ENCODE measurements at regions not wholly inside any gene's neighbourhood (a gene's known extent, or its start where the extent isn't known, plus 50 kb on each side); places are given as distances from the start of the nearest gene placed in this dataset.
"Not testable (repeated sequence)": the region's sequence is repeated elsewhere in the genome, so short reads cannot be mapped to it uniquely, and the experiment has no call there.

DNA sequence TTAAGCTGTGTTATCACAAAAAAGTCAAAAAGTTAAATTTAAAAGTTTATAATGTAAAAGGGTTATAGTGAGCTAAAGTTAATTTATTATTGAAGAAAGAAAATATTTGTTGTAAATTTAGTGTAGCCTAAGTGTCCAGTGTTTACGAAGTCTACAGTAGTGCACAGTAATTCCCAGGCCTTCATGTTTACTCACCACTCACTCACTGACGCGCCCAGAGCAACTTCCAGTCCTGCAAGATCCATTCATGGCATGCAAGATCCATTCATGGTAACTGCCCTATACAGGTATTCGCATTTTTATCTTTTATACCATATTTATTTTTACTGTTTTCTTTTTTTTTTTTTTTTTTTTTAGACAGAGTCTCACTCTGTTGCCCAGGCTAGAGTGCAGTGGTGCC, 69.5 kb downstream of the TPRA1 start:
- DNase-seq (ENCODE audit: low spot score), result no peak
- no peak for FAIRE-seq

DNA sequence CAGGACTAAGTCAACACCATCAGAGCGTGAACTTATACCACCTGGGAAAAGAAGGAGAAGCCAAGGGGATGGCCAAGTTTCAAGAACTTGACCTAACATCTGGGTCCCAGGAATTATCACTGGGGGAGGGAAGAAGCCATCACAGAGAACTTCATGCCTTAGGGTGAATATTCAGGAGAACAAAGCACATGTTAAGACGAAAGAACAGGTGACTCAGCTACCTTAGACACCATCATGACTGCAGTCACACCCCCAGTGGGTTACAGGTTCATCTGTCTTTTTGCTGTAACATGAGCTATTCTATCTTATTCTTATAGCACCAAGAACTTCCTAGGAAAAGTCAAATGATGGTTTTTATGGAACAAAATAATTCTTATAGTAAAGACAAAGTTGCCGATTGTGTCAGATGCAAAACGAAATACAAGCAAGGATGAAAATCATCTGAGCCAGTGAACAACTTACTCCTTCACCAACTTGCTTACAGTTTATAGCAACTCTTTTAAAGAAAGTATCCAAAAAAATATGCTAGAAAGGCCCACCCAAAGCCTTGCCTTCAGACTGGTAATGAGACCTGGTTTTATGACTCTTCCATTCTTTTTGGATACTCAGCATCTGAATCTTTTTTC, 72.0 kb downstream of the TPRA1 start:
- no peak for DNase-seq (ENCODE audit: low spot score)
- no peak for FAIRE-seq

DNA sequence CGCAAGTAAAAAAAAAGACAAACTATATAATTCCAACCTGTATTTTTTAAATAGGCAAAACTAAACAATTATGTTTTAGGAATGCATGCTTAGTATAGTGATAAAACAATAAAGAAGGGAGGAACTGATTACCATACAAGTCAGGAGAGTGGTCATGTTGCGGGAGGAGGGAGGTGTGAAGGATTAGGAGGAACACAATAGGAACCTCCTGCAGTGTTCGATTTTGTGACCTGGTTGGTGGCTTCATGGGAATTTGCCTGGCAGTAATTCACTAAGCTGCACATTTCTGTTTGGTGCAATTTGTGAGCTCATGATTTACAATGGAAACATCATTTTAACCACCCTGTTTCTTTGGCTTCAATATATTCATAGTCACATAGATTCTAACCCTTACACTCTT, 78.3 kb downstream of the TPRA1 start:
- DNase-seq (ENCODE audit: low spot score), result no peak
- no peak for FAIRE-seq

DNA sequence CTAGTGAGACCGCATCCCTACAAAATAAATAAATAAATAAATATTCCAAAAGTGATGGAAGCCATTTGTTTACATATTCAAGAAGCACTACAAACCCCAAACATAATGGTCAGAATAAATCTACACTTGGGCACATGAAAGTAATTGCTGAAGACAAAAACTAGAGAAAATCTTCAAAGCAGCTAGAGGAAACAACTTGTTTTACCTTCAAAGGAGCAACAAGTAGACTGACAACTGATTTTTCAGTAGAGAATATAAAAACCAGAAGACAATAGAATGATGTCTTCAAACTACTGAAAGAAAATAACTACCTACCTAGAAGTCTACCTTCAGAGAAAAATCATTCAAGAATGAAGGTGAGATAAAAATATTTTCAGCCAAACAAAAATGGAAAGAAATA, 89.4 kb downstream of the TPRA1 start:
- DNase-seq (ENCODE audit: low spot score), result no peak
- no peak for FAIRE-seq

DNA sequence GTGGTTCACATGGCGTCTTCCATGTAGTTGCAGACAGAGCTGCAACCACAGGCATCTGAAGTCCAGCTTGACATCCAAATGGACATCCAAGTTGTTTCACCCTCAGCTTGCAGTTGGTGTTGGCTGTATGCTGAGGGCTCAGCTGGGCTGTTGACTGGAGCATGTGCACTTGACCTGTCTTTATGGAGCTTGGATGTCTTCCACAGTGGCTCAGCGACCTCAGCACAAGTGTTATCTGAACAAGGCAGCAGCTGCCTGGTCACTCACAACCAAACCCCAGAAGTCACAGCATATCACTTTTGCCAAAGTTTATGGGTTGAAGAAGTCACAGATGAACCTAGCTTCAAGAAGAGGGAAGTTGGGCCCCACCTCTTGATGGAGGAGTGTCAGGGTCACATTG, 92.9 kb downstream of the TPRA1 start:
- no peak for FAIRE-seq
- DNase-seq (ENCODE audit: low spot score), result no peak

DNA sequence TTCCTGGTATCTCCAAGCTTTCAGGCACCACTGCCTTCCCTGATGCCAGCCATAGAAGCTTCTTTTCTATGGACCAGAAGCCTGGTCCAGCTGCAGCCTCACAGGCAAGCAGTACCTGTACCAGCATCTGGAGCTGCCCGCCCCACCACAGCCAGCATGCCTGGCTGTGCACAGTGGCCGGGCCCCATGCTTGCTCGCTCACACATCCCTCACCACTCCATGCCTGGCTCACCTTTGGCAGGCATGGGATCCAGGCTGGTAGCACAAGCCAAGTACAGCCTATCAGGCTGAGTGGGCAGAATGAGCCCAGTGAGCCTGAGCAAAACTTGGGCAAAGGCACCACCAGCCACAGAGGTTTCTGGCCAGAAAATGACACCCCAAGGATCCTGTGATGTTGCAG, 93.4 kb downstream of the TPRA1 start:
- DNase-seq (ENCODE audit: low spot score), result no peak
- FAIRE-seq, result no peak

DNA sequence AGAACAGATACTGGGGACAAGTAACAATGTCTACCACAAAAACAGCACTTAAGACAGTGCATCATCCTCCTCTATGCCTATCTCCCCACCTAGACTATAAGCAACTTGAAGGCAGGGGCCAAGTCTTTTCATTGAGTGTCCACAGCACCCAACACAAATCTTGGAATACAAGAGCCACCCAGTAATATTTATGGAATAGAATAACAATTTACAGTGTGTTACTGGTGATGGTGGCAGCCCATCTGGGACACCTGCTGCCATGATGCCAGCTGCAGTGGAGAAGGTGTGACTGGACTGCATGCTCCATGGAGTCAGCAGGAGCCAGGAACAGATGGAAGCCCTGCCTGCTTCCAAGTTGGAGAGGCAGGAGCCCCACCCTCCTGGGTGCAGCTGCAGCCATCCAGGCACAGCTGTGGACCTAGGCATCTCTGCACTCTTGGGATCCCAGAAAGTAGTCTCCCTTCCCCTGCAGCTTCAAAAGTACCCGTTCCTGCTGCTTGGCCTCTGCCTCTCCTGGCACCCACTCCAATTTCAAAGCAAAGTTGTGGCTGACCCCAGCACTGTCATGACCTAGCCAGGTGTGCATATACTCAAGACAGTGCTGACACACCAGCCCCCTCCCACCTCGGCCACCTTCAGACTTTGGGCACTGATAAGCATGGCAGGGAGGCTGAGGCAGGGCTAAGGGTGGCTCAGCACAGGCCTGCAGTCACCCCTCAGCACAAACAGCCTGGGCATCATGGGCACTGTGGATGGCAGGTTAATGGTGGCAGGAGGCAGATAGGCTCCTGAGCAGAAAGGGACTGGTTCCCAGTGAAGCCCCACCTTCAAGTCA, 94.5 kb downstream of the TPRA1 start:
- FAIRE-seq, result no peak
- no peak for DNase-seq (ENCODE audit: low spot score)

DNA sequence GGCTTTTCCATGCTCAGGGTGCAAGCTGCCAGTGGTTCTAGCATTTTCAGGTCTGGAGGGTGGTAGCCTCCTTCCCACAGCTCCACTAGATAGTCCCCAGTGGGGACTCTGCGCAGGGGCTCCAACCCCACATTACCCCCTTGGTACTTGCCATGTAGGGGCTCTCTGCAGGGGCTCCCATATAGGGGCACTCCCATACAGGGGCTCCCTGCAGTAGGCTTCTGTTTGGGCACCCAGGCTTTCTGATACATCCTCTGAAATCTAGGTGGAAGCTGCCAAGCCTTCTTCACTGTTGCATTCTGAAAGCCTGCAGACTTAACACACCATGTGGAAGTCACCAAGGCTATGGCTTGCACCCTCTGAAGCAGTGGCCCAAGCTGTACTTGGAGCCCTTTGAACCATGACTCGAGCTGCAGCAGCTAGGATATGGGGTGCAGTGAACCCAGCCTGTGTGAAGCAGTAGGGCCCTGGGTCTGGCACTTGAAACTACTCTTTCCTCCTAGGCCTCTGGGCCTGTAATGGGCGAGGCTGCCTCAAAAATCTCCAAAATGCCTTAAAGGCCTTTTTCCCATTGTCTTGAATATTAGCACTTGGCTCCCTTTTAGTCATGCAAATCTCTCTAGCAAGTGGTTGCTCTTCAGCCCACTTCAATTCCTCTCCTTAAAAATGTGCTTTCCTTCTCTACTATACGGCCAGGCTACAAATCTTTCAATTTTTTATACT, 96.4 kb downstream of the TPRA1 start:
- DNase-seq (ENCODE audit: low spot score) (no peak), FAIRE-seq (no peak)

DNA sequence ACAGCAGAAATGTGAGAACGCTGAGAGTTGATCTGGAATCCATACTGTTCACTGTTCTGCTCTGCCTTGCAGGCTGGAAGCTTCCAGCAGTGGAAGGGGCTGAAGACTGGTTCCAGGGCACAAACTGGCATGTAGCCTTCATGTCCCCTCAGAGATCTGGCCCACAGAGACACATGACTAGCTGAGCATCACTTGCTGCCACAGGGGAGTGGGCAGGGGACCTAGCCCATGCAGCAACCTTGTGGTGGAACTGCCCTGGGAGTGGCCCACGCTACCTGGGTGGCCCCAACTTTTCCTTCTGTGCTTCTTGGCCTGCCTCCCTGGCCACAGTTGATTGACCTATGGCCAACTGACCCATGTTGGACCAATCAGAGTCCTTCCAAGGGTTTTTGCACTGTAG, 98.1 kb downstream of the TPRA1 start:
- DNase-seq (ENCODE audit: low spot score), result no peak

DNA sequence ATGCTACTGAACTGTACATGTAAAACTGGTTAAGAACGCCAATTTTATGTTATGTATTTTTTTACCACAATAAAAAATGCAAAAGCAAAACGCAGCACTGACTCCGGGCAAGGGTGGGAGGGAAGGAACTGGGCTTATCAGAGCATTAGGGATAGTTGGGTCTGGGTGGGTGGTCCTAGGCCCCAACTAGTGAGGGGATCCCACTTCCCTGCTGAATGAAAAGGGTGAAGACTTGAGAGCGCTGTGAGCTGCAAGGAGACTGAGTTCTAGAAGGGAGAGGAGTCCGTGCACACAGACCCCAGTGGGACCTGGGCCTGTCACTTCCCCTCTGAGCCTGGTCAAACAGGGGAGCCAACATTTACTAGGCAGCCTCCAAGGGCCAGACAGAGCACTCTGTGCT, 98.6 kb downstream of the TPRA1 start:
- DNase-seq (ENCODE audit: low spot score) (no peak), FAIRE-seq (no peak)

More for the DNA sequence above, 98.1 kb downstream of the TPRA1 start:
- FAIRE-seq, result no peak

DNA sequence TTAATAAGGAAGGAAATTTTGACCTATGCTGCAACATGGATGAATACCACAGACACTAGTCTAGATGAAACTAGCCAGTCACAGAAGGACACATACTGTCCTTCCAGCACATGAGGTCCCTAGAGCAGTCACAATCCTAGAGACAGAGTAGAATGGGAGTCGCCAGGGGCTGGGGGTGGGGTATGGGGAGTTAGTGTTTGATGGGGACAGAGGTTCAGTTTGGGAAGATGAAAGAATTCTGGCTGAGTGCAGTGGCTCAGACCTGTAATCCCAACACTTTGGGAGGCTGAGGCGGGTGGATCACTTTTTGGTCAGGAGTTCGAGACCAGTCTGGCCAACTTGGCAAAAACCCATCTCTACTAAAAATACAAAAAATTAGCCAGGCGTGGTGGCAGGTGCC, 99.2 kb downstream of the TPRA1 start:
- DNase-seq (ENCODE audit: low spot score) (no peak), FAIRE-seq (no peak)

DNA sequence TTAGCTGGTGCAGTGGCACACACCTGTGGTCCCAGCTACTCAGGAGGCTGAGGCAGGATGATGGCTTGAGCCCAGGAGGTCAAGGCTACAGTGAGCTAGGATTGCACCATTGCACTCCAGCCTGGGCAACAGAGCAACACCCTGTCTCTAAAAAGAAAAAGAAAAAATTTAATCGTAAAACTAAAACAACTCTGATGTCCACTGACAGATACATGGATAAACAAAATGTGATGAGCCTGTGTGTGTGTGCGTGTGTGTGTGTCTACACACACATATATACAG, 99.6 kb downstream of the TPRA1 start:
- not testable (repeated sequence) for DNase-seq (ENCODE audit: low spot score); FAIRE-seq

DNA sequence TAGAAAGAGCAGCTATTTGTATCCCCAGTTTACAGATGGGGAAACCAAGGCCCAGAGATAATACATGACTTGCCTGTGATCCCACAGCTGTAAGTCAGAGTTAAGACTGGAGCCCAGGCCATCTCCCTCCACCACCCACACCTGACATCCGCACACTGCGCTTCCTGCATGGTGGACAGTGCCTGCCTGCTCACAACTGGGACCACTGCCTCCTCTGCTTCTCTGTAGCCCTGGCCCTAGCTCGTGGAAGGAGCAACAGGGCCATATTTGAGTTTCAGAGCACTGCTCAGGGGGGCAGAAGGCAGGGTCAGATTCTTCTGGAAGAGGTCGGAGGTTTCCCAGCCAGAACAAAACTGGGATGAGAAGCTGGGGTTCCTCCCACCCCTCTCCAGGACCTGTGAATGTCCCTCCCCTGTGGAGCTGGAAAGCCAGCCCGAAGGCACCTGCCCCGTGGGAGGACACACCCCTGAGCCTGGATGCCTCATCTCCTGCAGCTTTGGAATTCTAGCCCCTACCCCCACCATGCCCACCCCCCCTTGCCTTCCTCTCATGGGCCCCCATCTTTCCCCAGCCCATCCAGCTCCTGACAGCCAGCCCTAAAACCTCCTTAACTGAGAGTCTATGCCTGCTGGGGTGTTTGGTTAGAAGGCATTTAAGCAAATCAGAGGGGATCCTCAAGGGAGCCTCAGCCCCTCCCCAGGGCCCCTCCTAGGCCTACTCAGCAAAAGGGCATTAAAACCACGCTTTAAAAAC, 100.1 kb downstream of the TPRA1 start:
- no peak for FAIRE-seq
- no peak for DNase-seq (ENCODE audit: low spot score)

DNA sequence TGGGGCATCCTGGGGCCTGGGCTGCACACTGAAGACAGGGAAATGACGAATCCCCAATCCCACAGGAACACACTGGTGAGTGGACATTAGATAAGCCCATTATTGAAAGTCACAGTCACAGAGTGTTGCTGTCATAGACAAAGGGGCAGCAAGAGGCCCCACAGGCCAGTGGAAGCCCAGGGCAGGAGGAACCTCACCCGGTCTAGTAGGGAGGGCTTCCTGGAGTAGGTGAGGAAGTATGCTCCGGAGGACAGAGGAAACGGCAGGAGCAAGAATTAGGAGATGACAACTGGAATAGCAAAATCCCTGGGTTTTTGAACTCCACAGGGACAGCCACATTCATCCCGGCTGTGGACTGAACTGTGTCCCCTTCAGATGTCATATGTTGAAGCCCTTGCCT, 101.2 kb downstream of the TPRA1 start:
- DNase-seq (ENCODE audit: low spot score) (no peak), FAIRE-seq (no peak)

DNA sequence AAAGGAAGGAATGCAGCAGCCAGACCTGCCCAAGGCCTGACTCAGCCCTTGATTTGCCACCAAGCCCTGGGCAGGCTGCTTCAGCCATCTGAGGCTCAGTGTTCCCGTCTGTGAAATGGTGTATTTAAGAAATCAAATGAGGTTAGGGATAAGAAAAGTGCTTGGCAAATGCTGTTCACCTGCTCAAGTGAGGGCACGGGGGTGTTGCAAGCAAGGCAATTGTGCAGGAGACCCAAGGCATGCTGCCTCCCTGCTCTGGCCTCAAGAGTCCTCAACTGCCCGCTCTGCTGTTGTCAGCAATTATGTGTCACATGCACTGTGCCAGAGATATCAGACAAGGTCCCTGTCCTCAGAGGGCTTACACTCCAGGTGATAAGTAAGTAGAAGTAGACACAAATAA, 101.8 kb downstream of the TPRA1 start:
- no peak for DNase-seq (ENCODE audit: low spot score)
- no peak for FAIRE-seq

DNA sequence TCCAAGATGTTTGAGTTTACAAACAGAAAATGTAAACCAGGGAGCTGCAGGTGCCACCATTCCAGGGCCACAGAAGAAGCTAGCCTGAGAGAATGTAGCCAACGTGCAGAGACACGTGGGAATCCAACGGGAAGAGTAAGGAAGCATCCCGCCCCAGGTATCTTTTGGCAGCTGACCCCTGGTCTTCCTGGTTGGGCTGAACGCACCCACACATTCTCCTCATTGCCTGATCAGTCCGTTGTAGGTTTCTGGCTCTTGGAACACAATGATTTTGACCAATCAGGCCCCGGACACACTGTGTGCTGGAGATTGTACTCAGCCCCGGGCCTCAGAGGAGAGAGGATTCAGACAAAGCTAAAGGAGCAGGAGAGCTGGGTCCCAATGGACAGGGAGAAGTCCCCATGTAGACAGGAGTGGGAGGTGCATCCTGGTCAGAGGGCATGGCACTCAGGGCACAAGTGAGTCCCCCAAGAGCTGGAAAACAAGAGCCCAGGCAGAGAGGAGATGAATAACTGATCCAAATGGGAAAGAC, 102.3 kb downstream of the TPRA1 start:
- DNase-seq (ENCODE audit: low spot score) (no peak), FAIRE-seq (no peak)

DNA sequence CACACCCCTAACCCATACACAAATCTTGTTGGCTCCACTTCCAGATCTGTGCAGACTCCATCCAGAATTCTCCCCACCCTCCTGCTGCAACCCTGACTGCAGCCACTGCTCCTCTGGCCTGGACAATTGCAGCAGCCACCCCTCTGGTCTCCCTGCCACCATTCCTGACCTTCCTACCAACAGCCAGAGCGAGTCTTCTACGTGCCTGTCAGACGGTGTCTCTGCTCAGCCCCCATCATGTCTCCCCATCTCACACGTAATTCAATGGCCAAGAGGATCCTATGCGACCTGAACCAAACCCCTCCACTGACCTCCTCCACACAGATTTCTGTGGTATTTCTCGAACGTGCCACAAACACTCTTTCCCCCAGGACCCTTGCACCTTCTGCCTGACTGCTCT, 103.3 kb downstream of the TPRA1 start:
- no peak for DNase-seq (ENCODE audit: low spot score)
- no peak for FAIRE-seq

DNA sequence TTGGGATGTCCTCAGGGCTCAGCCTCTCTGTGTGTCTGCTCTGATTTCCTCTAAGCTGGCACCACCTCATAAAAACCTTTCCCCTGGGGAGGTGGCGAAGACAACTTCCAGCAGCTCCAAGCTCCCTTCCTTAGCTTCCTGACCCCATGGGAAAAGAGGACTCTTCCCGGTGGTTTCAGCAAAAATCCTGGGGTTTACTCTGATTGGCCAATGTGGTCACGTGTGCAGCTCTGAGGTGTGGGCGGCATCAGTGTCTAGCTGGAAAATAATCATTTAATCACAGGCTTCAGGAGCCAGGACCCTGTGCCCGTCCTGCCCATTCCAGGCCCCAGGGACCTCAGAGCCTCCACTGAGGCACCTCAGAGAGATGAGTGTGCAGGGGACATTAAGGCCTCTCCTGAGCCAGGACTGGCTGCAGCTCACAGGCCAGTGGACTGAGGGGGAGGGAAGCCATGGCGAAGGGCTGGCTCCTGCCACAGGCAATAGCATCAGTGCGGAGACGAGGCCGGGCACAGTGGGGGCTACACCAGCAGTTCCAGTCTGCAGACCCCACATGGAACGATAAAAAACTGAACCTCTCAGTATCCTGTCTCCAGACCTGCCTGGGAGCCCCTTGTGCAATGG, 104.1 kb downstream of the TPRA1 start:
- FAIRE-seq (no peak), DNase-seq (ENCODE audit: low spot score) (no peak)

DNA sequence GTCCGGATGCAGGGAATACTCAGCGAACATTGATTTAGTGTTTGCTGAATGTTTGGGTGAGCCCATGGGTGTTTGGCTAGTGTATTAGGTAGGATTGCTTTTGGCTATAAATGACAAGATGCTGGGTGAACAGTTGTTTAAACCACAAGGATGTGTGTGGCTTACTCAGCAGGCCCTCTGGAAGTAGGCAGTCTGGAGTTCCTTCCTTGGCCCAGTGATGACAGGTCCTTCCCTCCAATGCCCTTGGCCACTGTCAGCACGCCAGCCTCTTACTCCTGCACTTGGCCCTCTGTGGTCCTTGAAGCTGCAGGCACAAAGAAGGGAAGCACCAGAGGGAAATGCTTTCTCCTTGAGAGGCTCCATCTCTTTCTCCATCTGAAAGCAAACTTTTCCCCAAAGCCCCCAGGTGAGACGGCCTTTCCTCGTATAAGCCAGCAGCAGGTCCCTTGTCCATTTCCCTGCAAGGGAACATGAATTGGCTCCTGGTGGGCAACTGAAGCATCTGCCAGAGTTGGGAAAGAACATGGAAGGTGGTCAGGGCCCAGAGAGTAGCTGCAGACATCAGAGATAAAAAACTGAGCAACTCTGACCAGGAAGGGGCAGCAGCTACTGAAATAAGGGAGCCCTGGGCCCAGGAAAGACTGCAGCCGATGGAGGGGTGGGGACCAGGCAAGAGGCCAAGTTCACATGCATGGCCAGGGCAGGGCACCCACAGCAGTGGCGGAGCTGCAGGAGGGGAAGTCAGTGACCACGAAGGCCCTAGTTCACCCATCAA, 105.0 kb downstream of the TPRA1 start:
- DNase-seq (ENCODE audit: low spot score) (no peak), FAIRE-seq (no peak)

DNA sequence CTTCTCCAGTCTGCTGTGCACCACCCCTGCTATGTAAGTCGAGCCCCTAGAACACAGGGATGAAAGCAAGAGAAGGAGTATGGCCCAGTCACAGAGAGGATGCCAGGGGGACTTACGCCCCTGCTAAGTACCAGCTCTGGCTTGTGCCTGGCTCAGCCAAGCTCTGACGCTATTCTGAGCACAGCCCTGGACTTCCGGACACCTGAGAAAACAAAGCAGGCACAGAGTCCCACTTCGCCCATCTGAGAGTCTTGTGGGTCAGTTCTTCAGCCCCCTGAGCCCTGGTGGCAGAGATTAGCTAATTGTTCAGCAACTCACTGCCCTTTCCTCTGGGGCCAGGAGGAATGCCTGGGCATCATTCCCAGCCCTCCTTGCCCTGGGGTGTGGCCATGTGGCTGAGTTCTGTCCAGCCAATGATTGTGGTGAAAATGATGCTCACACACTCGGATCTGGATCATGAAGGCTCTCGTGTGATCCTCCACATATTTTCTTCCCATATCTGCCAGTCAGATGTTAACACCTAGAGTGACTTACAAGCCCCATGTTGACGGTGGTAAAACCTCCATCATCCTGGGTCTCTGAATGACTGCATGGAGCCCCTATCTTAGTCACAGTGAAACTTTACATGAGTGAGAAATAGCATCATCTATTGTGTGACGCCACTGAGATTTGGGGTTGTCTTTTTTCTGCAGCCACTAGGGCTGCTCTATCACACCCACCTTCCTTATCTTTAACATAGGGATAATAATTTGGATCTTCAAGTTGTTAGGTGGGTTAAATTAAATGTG, 105.7 kb downstream of the TPRA1 start:
- FAIRE-seq, result no peak
- no peak for DNase-seq (ENCODE audit: low spot score)
